HepG2 (cell line): ENCODE measurements at regions not wholly inside any gene's neighbourhood (a gene's known extent, or its start where the extent isn't known, plus 50 kb on each side); places are given as distances from the start of the nearest gene placed in this dataset.

Source experiments
- NR2C2 ChIP-seq: sonication (generic); formaldehyde crosslinking; IDR thresholded peaks from 2 replicates; pipeline ENCODE4 v1.4.0; 2020; ENCODE audit warnings: missing genetic modification reagents, mild to moderate bottlenecking, moderate library complexity, borderline replicate concordance
- SRF ChIP-seq: IDR thresholded peaks from 2 replicates; pipeline ENCODE4 v1.6.1; 2011; ENCODE audit warnings: mild to moderate bottlenecking, low read depth, low read length, moderate library complexity
- TP53 ChIP-seq: sonication (generic); formaldehyde crosslinking; conservative IDR thresholded peaks from 2 replicates; pipeline ENCODE4 v1.4.0; 2020; ENCODE audit warnings: missing genetic modification reagents
- ZNF547 ChIP-seq: sonication (generic); formaldehyde crosslinking; IDR thresholded peaks from 2 replicates; pipeline ENCODE4 v1.5.1; 2020; ENCODE audit warnings: mild to moderate bottlenecking, missing genetic modification reagents

- no peak for TF ChIP-seq ZNF547
- no peak for TF ChIP-seq SRF
- no peak for TF ChIP-seq NR2C2
- TF ChIP-seq TP53 (CRISPR knock-in tag): no peak
These were observed 327.2 kb downstream of the SOX9 start for GRCh38 chr17:72448019-72448418.
